GM13976 (cell line): ENCODE measurements at regions not wholly inside any gene's neighbourhood (a gene's known extent, or its start where the extent isn't known, plus 50 kb on each side); places are given as distances from the start of the nearest gene placed in this dataset.

Experiments used
- DNase-seq: peaks from one replicate; pipeline ENCODE4 v3.0.0; 2012; ENCODE audit warnings: low spot score
- CTCF ChIP-seq: IDR thresholded peaks from 2 replicates; pipeline ENCODE4 v1.5.1; 2012; ENCODE audit warnings: borderline replicate concordance, mild to moderate bottlenecking; ENCODE audit not compliant: insufficient read depth; ENCODE audit errors: extremely low read depth, missing control alignments, control extremely low read depth
- in situ Hi-C: fragments of 300-500 bp; cut with MboI; formaldehyde crosslinking; loops from one replicate; pipeline ENCODE4 v1.12.0; 2022; ENCODE audit warnings: low sequenced_read_pairs, mixed read lengths, inconsistent platforms; ENCODE audit not compliant: unreplicated experiment

DNA sequence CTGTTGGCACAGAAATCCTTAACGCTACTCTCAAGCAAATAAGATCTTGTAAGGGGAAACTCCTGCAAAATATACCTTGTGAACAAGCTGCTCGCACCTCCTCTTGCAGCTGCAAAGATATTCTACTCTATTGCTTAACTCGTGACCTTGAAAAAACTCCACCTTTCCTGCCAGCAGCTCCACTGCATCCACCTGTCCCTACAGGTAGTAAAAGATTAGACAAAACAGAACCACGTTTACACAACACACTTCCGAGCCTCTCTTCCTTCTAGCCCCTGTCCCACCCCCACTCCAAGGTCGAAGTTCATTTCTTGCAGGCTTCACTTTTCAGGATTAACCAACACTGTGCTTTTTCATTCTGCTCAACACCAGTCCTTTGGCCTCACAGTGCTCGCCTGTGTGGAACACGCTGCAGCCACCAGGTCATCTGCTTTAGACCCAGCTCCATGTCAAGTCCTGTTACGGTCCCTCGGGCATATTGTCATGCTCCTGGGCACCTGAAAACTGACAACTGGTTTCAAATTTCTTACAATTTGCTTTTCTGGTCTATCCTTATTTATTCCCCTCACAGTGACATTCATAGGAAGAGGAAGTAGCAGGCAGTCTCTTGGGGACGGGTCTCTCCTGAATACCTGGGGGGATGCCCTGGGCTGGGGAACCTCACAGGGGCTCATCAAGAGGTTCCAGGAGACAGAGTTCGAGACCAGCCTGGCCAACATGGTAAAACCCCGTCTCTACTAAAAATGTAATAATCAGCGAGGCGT is 165.8 kb upstream of the KLF14 start:
- DNase-seq, result no peak
- in situ Hi-C loops, result loop anchor here (5.0 kb wide), 1 partner anchor 132 kb away; no protein-coding TSS in a partner anchor
- TF ChIP-seq CTCF, result no peak

DNA sequence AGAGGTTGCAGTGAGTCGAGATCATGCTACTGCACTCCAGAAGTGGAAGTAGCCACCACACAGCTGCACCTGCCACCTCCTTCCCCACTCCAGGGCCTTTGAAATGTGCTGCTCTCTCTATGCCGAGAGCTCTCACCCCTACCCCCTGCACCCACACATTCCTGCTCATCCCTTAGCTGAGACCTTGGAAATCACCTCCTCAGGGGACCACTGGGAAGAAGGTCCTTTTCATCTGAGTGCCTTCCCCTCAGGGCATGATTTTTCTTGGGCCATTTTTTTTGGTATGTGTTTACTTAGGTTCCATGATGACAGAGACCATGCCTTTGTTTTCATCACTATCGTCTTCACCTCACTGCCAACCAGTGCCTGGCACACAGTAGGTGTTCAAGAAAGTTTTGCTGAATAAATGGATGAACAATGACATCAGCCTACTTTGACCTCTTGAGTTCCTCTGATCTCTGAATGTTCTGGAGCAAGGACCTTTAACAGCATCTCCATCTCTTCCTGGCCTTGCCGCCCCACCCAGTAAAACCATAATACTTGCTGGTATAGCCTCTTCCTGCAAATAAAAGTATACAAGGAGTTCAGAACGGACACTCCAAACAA is 166.6 kb upstream of the KLF14 start:
- no peak for TF ChIP-seq CTCF
- in situ Hi-C loops, result loop anchor here (5.0 kb wide), 1 partner anchor 132 kb away; no protein-coding TSS in a partner anchor
- DNase-seq, result no peak

GRCh38 chr7:130901209-130901783 is 167.3 kb upstream of the KLF14 start:
- TF ChIP-seq CTCF, result no peak
- in situ Hi-C loops, result loop anchor here (5.0 kb wide), 1 partner anchor 131 kb away; no protein-coding TSS in a partner anchor
- DNase-seq, result no peak

GRCh38 chr7:130902755-130903357 is 168.8 kb upstream of the KLF14 start:
- TF ChIP-seq CTCF, result no peak
- DNase-seq, result no peak
- in situ Hi-C loops, result loop anchor here (5.0 kb wide), 1 partner anchor 129 kb away; no protein-coding TSS in a partner anchor

DNA sequence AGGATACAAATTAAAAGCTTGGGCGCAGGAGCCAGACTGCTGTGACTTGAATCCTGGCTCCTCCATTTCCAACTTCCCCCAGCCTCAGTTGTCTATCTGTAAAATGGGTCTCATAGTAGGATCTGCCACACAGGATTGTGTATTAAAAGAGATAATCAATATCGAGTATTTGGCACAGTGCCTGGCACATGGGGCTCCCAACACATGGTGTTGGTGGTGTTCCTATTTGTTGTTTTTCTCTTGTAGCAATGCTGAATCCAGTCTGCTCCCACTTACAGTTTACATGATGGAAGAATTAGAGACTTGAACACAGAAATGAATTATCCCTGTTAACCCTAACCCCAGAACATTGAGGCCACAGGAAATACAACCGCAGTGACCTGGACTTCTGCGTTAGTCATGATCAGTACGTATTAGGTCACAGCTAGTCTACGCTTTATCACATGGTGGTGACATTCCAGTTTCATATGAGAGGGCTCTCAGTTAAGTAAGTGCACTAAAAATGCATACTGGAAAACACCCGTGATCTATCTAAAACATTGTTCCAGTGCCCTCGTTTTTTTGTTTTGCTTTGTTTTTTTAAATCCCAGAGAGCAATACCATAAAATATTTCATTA is 169.5 kb upstream of the KLF14 start:
- no peak for DNase-seq
- TF ChIP-seq CTCF, result no peak
- in situ Hi-C loops, result loop anchor here (5.0 kb wide), 1 partner anchor 129 kb away; no protein-coding TSS in a partner anchor
